CD4-positive, CD25-positive, alpha-beta regulatory T cell (primary cell): ENCODE measurements at regions not wholly inside any gene's neighbourhood (a gene's known extent, or its start where the extent isn't known, plus 50 kb on each side); places are given as distances from the start of the nearest gene placed in this dataset.

ENCODE experiments used
- ATAC-seq, 2 donors: fragments of 150-1000 bp; cut with Tn5 transposase; one replicate each; pipeline ENCODE4 v1.10.0; 2021; ENCODE audit warnings: low read depth in 2 of 2, moderate number of reproducible peaks in 2 of 2, moderate library complexity in 1 of 2
- DNase-seq, 3 donors: peaks; one replicate each; pipeline versions ENCODE4 v3.0.0 to v3.0.0-alpha.2; 2012 to 2022; ENCODE audit warnings: mixed read lengths in 1 of 3
- H3K27ac ChIP-seq: one replicate; pipeline ENCODE4 v1.7.0; 2013; ENCODE audit warnings: mild to moderate bottlenecking, low read length; ENCODE audit not compliant: insufficient read depth, poor library complexity, severe bottlenecking
- H3K27me3 ChIP-seq: one replicate; pipeline ENCODE4 v1.7.0; 2013; ENCODE audit warnings: low read length; ENCODE audit not compliant: control insufficient read depth, insufficient read depth
- H3K36me3 ChIP-seq: one replicate; pipeline ENCODE4 v1.7.0; 2013; ENCODE audit warnings: mild to moderate bottlenecking, low read length, moderate library complexity; ENCODE audit not compliant: control insufficient read depth, insufficient read depth
- H3K4me1 ChIP-seq: 2 replicates; pipeline ENCODE4 v1.7.0; 2013; ENCODE audit warnings: mild to moderate bottlenecking, low read length; ENCODE audit not compliant: insufficient read depth, control insufficient read depth, poor library complexity, severe bottlenecking
- H3K4me3 ChIP-seq: one replicate; pipeline ENCODE4 v1.7.0; 2013; ENCODE audit warnings: low read depth, mild to moderate bottlenecking, low read length, moderate library complexity
- H3K9me3 ChIP-seq, 2 experiments: 1 replicate in 1 of 2; 2 replicates in 1 of 2; pipeline ENCODE4 v1.7.0; 2013; ENCODE audit warnings: low read length in 2 of 2, mild to moderate bottlenecking in 1 of 2, moderate library complexity in 1 of 2; ENCODE audit not compliant: control insufficient read depth in 2 of 2
- H3K27ac Mint-ChIP-seq, 3 donors: one replicate each; pipeline ENCODE4 v1.8.0; 2020 to 2022; ENCODE audit warnings: mild to moderate bottlenecking in 3 of 3, mixed read lengths in 3 of 3, moderate library complexity in 2 of 3
- H3K27me3 Mint-ChIP-seq: one replicate; pipeline ENCODE4 v1.8.0; 2022; ENCODE audit warnings: mild to moderate bottlenecking, mixed read lengths
- H3K36me3 Mint-ChIP-seq: one replicate; pipeline ENCODE4 v1.8.0; 2020; ENCODE audit warnings: mixed read lengths
- H3K4me1 Mint-ChIP-seq, 4 donors: one replicate each; pipeline ENCODE4 v1.8.0; 2020 to 2022; ENCODE audit warnings: mixed read lengths in 4 of 4, mild to moderate bottlenecking in 1 of 4
- H3K4me3 Mint-ChIP-seq, 4 donors: one replicate each; pipeline ENCODE4 v1.8.0; 2020 to 2022; ENCODE audit warnings: mild to moderate bottlenecking in 4 of 4, mixed read lengths in 4 of 4, moderate library complexity in 3 of 4
- H3K9me3 Mint-ChIP-seq, 7 donors: one replicate each; pipeline ENCODE4 v1.8.0; 2020 to 2022; ENCODE audit warnings: mixed read lengths in 7 of 7, mild to moderate bottlenecking in 3 of 7, moderate library complexity in 2 of 7

GRCh38 chr4:111120191-111120590 lies 497.3 kb upstream of the PITX2 start:
- Histone ChIP-seq H3K27me3 (no peaks in the 10 kb centered on the region), H3K4me3 (no peak overlapping the region), H3K27ac (no peak overlapping the region), H3K4me1 (no peaks in the 10 kb centered on the region), H3K9me3 (no peaks in the 10 kb centered on the region), H3K36me3 (no peaks in the 10 kb centered on the region)
- ATAC-seq (no peak), DNase-seq (no peak)
- Mint-ChIP-seq H3K4me3 (no peak overlapping the region), H3K36me3 (no peaks in the 10 kb centered on the region), H3K27me3 (no peaks in the 10 kb centered on the region), H3K27ac (no peak overlapping the region), H3K9me3 (peaks cover 2 to 11% (median 3%) of the 10 kb centered on the region in 7 donors), H3K4me1 (no peaks in the 10 kb centered on the region)

- Mint-ChIP-seq H3K9me3 (peaks cover 0 to 7% (median 3%) of the 10 kb centered on the region in 7 donors), H3K4me3 (no peak overlapping the region), H3K36me3 (no peaks in the 10 kb centered on the region), H3K27ac (no peak overlapping the region), H3K27me3 (no peaks in the 10 kb centered on the region), H3K4me1 (no peaks in the 10 kb centered on the region)
- Histone ChIP-seq H3K27me3 (no peaks in the 10 kb centered on the region), H3K9me3 (no peaks in the 10 kb centered on the region), H3K27ac (no peak overlapping the region), H3K4me3 (no peak overlapping the region), H3K36me3 (no peaks in the 10 kb centered on the region), H3K4me1 (no peaks in the 10 kb centered on the region)
- ATAC-seq = no peak
- DNase-seq = no peak
These were observed 503.5 kb upstream of the PITX2 start for GRCh38 chr4:111126340-111126739.

GRCh38 chr4:111127841-111128240 lies 505.0 kb upstream of the PITX2 start:
- Histone ChIP-seq H3K4me3 (no peak overlapping the region), H3K9me3 (no peaks in the 10 kb centered on the region), H3K27ac (no peak overlapping the region), H3K27me3 (no peaks in the 10 kb centered on the region), H3K4me1 (no peaks in the 10 kb centered on the region), H3K36me3 (no peaks in the 10 kb centered on the region)
- Mint-ChIP-seq H3K27me3 (no peaks in the 10 kb centered on the region), H3K27ac (no peak overlapping the region), H3K36me3 (no peaks in the 10 kb centered on the region), H3K9me3 (peaks cover 0 to 11% (median 4%) of the 10 kb centered on the region in 7 donors), H3K4me1 (no peaks in the 10 kb centered on the region), H3K4me3 (no peak overlapping the region)
- DNase-seq = no peak
- ATAC-seq = no peak

GRCh38 chr4:111128327-111128726 lies 505.4 kb upstream of the PITX2 start:
- no peaks in the 10 kb centered on the region for H3K36me3 Mint-ChIP-seq
- H3K9me3 Mint-ChIP-seq = peaks cover 0 to 11% (median 4%) of the 10 kb centered on the region in 7 donors

GRCh38 chr4:111136438-111136837 lies 513.6 kb upstream of the PITX2 start:
- H3K4me3 Mint-ChIP-seq = no peak overlapping the region
- Histone ChIP-seq H3K27ac (no peak overlapping the region), H3K4me3 (no peak overlapping the region), H3K36me3 (no peaks in the 10 kb centered on the region), H3K27me3 (no peaks in the 10 kb centered on the region), H3K4me1 (no peaks in the 10 kb centered on the region), H3K9me3 (no peaks in the 10 kb centered on the region)
- no peak for DNase-seq
- peaks cover 0 to 9% (median 3%) of the 10 kb centered on the region in 7 donors for H3K9me3 Mint-ChIP-seq
- H3K4me1 Mint-ChIP-seq = no peaks in the 10 kb centered on the region
- no peaks in the 10 kb centered on the region for H3K36me3 Mint-ChIP-seq
- ATAC-seq = no peak
- no peak overlapping the region for H3K27ac Mint-ChIP-seq
- H3K27me3 Mint-ChIP-seq = no peaks in the 10 kb centered on the region

More at GRCh38 chr4:111128327-111128726, 505.4 kb upstream of the PITX2 start:
- Histone ChIP-seq H3K27ac (no peak overlapping the region), H3K36me3 (no peaks in the 10 kb centered on the region), H3K9me3 (no peaks in the 10 kb centered on the region), H3K4me3 (no peak overlapping the region), H3K4me1 (no peaks in the 10 kb centered on the region), H3K27me3 (no peaks in the 10 kb centered on the region)
- ATAC-seq (no peak), DNase-seq (no peak)
- Mint-ChIP-seq H3K4me3 (no peak overlapping the region), H3K27me3 (no peaks in the 10 kb centered on the region), H3K27ac (no peak overlapping the region), H3K4me1 (no peaks in the 10 kb centered on the region)

- no peak overlapping the region for H3K27ac ChIP-seq
- Mint-ChIP-seq H3K27ac (no peak overlapping the region), H3K36me3 (no peaks in the 10 kb centered on the region), H3K9me3 (peaks cover 0 to 7% (median 2%) of the 10 kb centered on the region in 7 donors), H3K27me3 (no peaks in the 10 kb centered on the region), H3K4me1 (no peaks in the 10 kb centered on the region), H3K4me3 (no peak overlapping the region)
- no peaks in the 10 kb centered on the region for H3K36me3 ChIP-seq
- ATAC-seq (no peak), DNase-seq (no peak)
- H3K4me3 ChIP-seq = no peak overlapping the region
- no peaks in the 10 kb centered on the region for H3K27me3 ChIP-seq
- H3K9me3 ChIP-seq = no peaks in the 10 kb centered on the region
- H3K4me1 ChIP-seq = no peaks in the 10 kb centered on the region
These were observed 514.1 kb upstream of the PITX2 start for GRCh38 chr4:111136967-111137366.

GRCh38 chr4:111143510-111143909 lies 520.6 kb upstream of the PITX2 start:
- Histone ChIP-seq H3K27ac (no peak overlapping the region), H3K4me3 (no peak overlapping the region), H3K9me3 (no peaks in the 10 kb centered on the region), H3K36me3 (no peaks in the 10 kb centered on the region), H3K27me3 (no peaks in the 10 kb centered on the region), H3K4me1 (no peaks in the 10 kb centered on the region)
- Mint-ChIP-seq H3K27me3 (no peaks in the 10 kb centered on the region), H3K4me3 (no peak overlapping the region), H3K36me3 (no peaks in the 10 kb centered on the region), H3K27ac (no peak overlapping the region), H3K9me3 (peaks cover 0 to 19% (median 2%) of the 10 kb centered on the region in 7 donors), H3K4me1 (no peaks in the 10 kb centered on the region)
- ATAC-seq (no peak), DNase-seq (no peak)

GRCh38 chr4:111154934-111155333 lies 532.1 kb upstream of the PITX2 start:
- H3K9me3 Mint-ChIP-seq = peaks cover 0 to 17% (median 6%) of the 10 kb centered on the region in 7 donors
- H3K9me3 ChIP-seq = peaks cover 0 to 5% of the 10 kb centered on the region in 2 experiments
- H3K36me3 Mint-ChIP-seq = no peaks in the 10 kb centered on the region
- H3K4me3 ChIP-seq = no peak overlapping the region
- H3K4me1 ChIP-seq = no peaks in the 10 kb centered on the region
- ATAC-seq = no peak
- H3K27ac Mint-ChIP-seq = no peak overlapping the region
- no peaks in the 10 kb centered on the region for H3K27me3 Mint-ChIP-seq
- no peaks in the 10 kb centered on the region for H3K27me3 ChIP-seq
- no peak for DNase-seq
- no peaks in the 10 kb centered on the region for H3K36me3 ChIP-seq
- no peaks in the 10 kb centered on the region for H3K4me1 Mint-ChIP-seq
- H3K27ac ChIP-seq = no peak overlapping the region
- H3K4me3 Mint-ChIP-seq = no peak overlapping the region
